ENCODE measurements at regions not wholly inside any gene's neighbourhood (a gene's known extent, or its start where the extent isn't known, plus 50 kb on each side); places are given as distances from the start of the nearest gene placed in this dataset.

DNA sequence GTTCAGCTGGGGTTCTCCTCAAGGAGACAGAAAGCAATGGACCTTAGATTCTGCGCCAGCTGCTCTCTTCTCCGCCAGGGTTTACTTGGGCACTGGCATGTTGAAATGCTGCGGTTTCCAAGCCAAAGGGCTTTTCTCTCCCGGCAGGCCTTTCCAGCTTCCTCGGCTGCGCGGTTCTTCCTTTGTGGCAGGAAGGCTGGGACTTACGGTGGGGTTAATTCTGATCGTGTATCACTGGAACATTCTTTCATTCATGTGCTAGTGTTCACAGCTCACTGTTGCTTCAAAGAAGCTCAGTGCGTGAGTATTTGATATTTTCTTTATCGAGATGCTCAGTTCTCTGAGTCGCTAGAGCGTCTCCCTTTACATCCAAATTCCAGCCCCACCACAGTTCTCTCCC, 723.2 kb downstream of the UQCRFS1 start:
- no peak overlapping the region for H2AK5ac ChIP-seq (ENCODE audit: insufficient read length, low read length)
- no peak overlapping the region for H2BK20ac ChIP-seq (ENCODE audit: low read depth, low read length, poor library complexity, severe bottlenecking)
- H3K9me3 Mint-ChIP-seq = no peaks in the 10 kb centered on the region; a peak in 1 of 5 replicates
- no peak overlapping the region for H3K4me3 Mint-ChIP-seq
- H3K4me1 Mint-ChIP-seq = peaks cover 46 to 54% of the 10 kb centered on the region in 2 experiments
- no peak overlapping the region for H3K56ac ChIP-seq (ENCODE audit: insufficient read length, low read depth, low read length)
- H3K4me2 ChIP-seq (ENCODE audit: insufficient read depth, insufficient read length, low read length) = no peak overlapping the region
- no peak overlapping the region for H3T11ph ChIP-seq (ENCODE audit: low read length)
- no peak overlapping the region for H2BK5ac ChIP-seq (ENCODE audit: insufficient read length, low read length)
- WGBS (ENCODE audit: extremely low coverage, insufficient read length, low lambda C conversion rate) = no CpG with 5 or more reads among the region's 13 CpGs
- no peaks in the 10 kb centered on the region for H3K23me2 ChIP-seq (ENCODE audit: insufficient read length, low read depth, low read length, poor library complexity, severe bottlenecking)
- H4K91ac ChIP-seq (ENCODE audit: insufficient read length, low read depth, low read length) = no peak overlapping the region
- no peak overlapping the region for H2BK120ac ChIP-seq (ENCODE audit: low read depth, low read length, poor library complexity, severe bottlenecking)
- no peaks in the 10 kb centered on the region for H4K20me1 ChIP-seq (ENCODE audit: control insufficient read depth, insufficient read depth, insufficient read length)
- no peaks in the 10 kb centered on the region for H3K79me1 ChIP-seq (ENCODE audit: insufficient read depth, low read depth, low read length, poor library complexity, severe bottlenecking)
- H3K27me3 Mint-ChIP-seq (ENCODE audit: low read depth) = no peaks in the 10 kb centered on the region; the same call in none of the 2 replicates
- no peak overlapping the region for H2BK15ac ChIP-seq (ENCODE audit: low read depth, low read length)
- H3K23ac ChIP-seq (ENCODE audit: insufficient read length, low read depth, low read length) = no peak overlapping the region
- no peak overlapping the region for H4K5ac ChIP-seq (ENCODE audit: insufficient read length, low read depth, low read length)
- H3K27ac ChIP-seq (ENCODE audit: insufficient read length, low read depth, low read length) = no peak overlapping the region
- H3K9me3 ChIP-seq (ENCODE audit: control insufficient read depth, low read depth, low read length) = no peaks in the 10 kb centered on the region
- no peak overlapping the region for H3K4ac ChIP-seq (ENCODE audit: low read depth, low read length)
- no peak overlapping the region for H3K14ac ChIP-seq (ENCODE audit: insufficient read depth, low read length)
- H2BK12ac ChIP-seq (ENCODE audit: insufficient read length, low read depth, low read length) = no peak overlapping the region
- no peak overlapping the region for H4K8ac ChIP-seq (replicated peaks; ENCODE audit: insufficient read length, low read depth, low read length)
- H3K4me1 ChIP-seq (ENCODE audit: insufficient read depth, low read length) = peaks cover 6% of the 10 kb centered on the region
- TF ChIP-seq, protein P1, sequence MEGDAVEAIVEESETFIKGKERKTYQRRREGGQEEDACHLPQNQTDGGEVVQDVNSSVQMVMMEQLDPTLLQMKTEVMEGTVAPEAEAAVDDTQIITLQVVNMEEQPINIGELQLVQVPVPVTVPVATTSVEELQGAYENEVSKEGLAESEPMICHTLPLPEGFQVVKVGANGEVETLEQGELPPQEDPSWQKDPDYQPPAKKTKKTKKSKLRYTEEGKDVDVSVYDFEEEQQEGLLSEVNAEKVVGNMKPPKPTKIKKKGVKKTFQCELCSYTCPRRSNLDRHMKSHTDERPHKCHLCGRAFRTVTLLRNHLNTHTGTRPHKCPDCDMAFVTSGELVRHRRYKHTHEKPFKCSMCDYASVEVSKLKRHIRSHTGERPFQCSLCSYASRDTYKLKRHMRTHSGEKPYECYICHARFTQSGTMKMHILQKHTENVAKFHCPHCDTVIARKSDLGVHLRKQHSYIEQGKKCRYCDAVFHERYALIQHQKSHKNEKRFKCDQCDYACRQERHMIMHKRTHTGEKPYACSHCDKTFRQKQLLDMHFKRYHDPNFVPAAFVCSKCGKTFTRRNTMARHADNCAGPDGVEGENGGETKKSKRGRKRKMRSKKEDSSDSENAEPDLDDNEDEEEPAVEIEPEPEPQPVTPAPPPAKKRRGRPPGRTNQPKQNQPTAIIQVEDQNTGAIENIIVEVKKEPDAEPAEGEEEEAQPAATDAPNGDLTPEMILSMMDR (conservative IDR thresholded peaks at IDR 0.05) = no peak
- H3K36me3 Mint-ChIP-seq (ENCODE audit: insufficient read depth in 1 of 3, low read depth in 3 of 3) = no peaks in the 10 kb centered on the region
- H3K79me2 ChIP-seq (ENCODE audit: insufficient read depth, low read length) = no peaks in the 10 kb centered on the region
- no peaks in the 10 kb centered on the region for H3K27me3 ChIP-seq (ENCODE audit: insufficient read depth, low read length)
- no peak overlapping the region for H3K18ac ChIP-seq (ENCODE audit: insufficient read length, low read depth, low read length)
- no peak overlapping the region for H3K27ac Mint-ChIP-seq
- DNase-seq = no peak
- no peak overlapping the region for H3K9ac ChIP-seq (ENCODE audit: extremely low read depth, insufficient read length, low read length)
- no peak overlapping the region for H2AFZ ChIP-seq (ENCODE audit: low read length)
